ENCODE measurements at regions not wholly inside any gene's neighbourhood (a gene's known extent, or its start where the extent isn't known, plus 50 kb on each side); places are given as distances from the start of the nearest gene placed in this dataset.

- CTCF ChIA-PET: no interaction called here
- POLR2A ChIA-PET: no interaction called here
Measured at GRCh38 chr9:78856781-78857180, 559.9 kb downstream of the PSAT1 start.

GRCh38 chr9:78857373-78858225 lies 560.7 kb downstream of the PSAT1 start:
- Histone ChIP-seq H3K4me3 (ENCODE audit: low read depth, low read length) (no peak overlapping the region), H3K27me3 (ENCODE audit: control insufficient read depth, insufficient read depth, low read length) (no peaks in the 10 kb centered on the region), H3K36me3 (ENCODE audit: control insufficient read depth, insufficient read depth, low read length) (no peaks in the 10 kb centered on the region)
- no peak for TF ChIP-seq CTCF (IDR thresholded peaks at IDR 0.05; ENCODE audit: insufficient read depth, low read depth, low read length)
- no peak for DNase-seq (ENCODE audit: low read depth)
- ChIA-PET CTCF (interaction anchor here (1.3 kb wide), 1 partner anchor 255 kb away, joined by 3 read pairs; no protein-coding TSS in a partner anchor), POLR2A (interaction anchor here (0.6 kb wide), 1 partner anchor 168 kb away, joined by 3 read pairs; no protein-coding TSS in a partner anchor)

More at GRCh38 chr9:78856781-78857180, 559.9 kb downstream of the PSAT1 start:
- DNase-seq (ENCODE audit: low read depth): no peak
- no peaks in the 10 kb centered on the region for H3K36me3 ChIP-seq (ENCODE audit: control insufficient read depth, insufficient read depth, low read length)
- no peak for TF ChIP-seq CTCF (IDR thresholded peaks at IDR 0.05; ENCODE audit: insufficient read depth, low read depth, low read length)
- no peak overlapping the region for H3K4me3 ChIP-seq (ENCODE audit: low read depth, low read length)
- no peaks in the 10 kb centered on the region for H3K27me3 ChIP-seq (ENCODE audit: control insufficient read depth, insufficient read depth, low read length)

GRCh38 chr9:78858266-78858665 lies 561.3 kb downstream of the PSAT1 start:
- H3K36me3 ChIP-seq (ENCODE audit: control insufficient read depth, insufficient read depth, low read length): no peaks in the 10 kb centered on the region
- TF ChIP-seq CTCF (IDR thresholded peaks at IDR 0.05; ENCODE audit: insufficient read depth, low read depth, low read length): no peak
- no peak overlapping the region for H3K4me3 ChIP-seq (ENCODE audit: low read depth, low read length)
- no peak for DNase-seq (ENCODE audit: low read depth)
- ChIA-PET POLR2A (no interaction called here), CTCF (interaction anchor here (0.7 to 1.3 kb wide), 3 partner anchors 35 to 256 kb away, joined by 3 to 5 read pairs (median 3); no protein-coding TSS in a partner anchor)
- no peaks in the 10 kb centered on the region for H3K27me3 ChIP-seq (ENCODE audit: control insufficient read depth, insufficient read depth, low read length)

GRCh38 chr9:78860801-78861475 lies 564.0 kb downstream of the PSAT1 start:
- CTCF ChIA-PET: no interaction called here
- H3K4me3 ChIP-seq (ENCODE audit: low read depth, low read length): no peak overlapping the region
- TF ChIP-seq CTCF (IDR thresholded peaks at IDR 0.05; ENCODE audit: insufficient read depth, low read depth, low read length): peak; percentile 20; the same call in 1 of the 2 replicates
- no peaks in the 10 kb centered on the region for H3K27me3 ChIP-seq (ENCODE audit: control insufficient read depth, insufficient read depth, low read length)
- H3K36me3 ChIP-seq (ENCODE audit: control insufficient read depth, insufficient read depth, low read length): no peaks in the 10 kb centered on the region
- DNase-seq (ENCODE audit: low read depth): peak; percentile 73
- POLR2A ChIA-PET: no interaction called here

- Histone ChIP-seq H3K4me3 (ENCODE audit: low read depth, low read length) (no peak overlapping the region), H3K27me3 (ENCODE audit: control insufficient read depth, insufficient read depth, low read length) (no peaks in the 10 kb centered on the region), H3K36me3 (ENCODE audit: control insufficient read depth, insufficient read depth, low read length) (no peaks in the 10 kb centered on the region)
- ChIA-PET CTCF (no interaction called here), POLR2A (no interaction called here)
- TF ChIP-seq CTCF (IDR thresholded peaks at IDR 0.05; ENCODE audit: insufficient read depth, low read depth, low read length): no peak
- DNase-seq (ENCODE audit: low read depth): no peak
Measured at GRCh38 chr9:78863531-78863930, 566.6 kb downstream of the PSAT1 start.

All from BJ (cell line).